NB4 (cell line): ENCODE measurements at regions not wholly inside any gene's neighbourhood (a gene's known extent, or its start where the extent isn't known, plus 50 kb on each side); places are given as distances from the start of the nearest gene placed in this dataset.

Experiments used
- DNase-seq: peaks from one replicate; pipeline ENCODE4 v3.0.0; 2010; ENCODE audit warnings: low read depth
- H3K4me3 ChIP-seq: one replicate; pipeline ENCODE4 v1.5.1; 2011; ENCODE audit warnings: mild to moderate bottlenecking, low read depth, low read length, moderate library complexity
- CTCF ChIP-seq: IDR thresholded peaks from one replicate; pipeline ENCODE4 v1.5.1; 2012; ENCODE audit warnings: low read depth, low read length
- MAX ChIP-seq: IDR thresholded peaks from 2 replicates; pipeline ENCODE4 v1.6.1; 2011; ENCODE audit warnings: low read depth, low read length
- MYC ChIP-seq: IDR thresholded peaks from 2 replicates; pipeline ENCODE4 v1.6.1; 2011; ENCODE audit warnings: low read depth, low read length
- POLR2A ChIP-seq: IDR thresholded peaks from 2 replicates; pipeline ENCODE4 v1.6.1; 2011; ENCODE audit warnings: mild to moderate bottlenecking; ENCODE audit not compliant: insufficient read length; ENCODE audit errors: extremely low read depth

GRCh38 chr20:56940466-56940865 is 311.4 kb downstream of the TFAP2C start:
- TF ChIP-seq POLR2A (no peak), MYC (no peak), CTCF (no peak), MAX (no peak)
- H3K4me3 ChIP-seq, result no peak overlapping the region
- no peak for DNase-seq

- TF ChIP-seq MAX (no peak), CTCF (no peak), POLR2A (no peak), MYC (no peak)
- no peak overlapping the region for H3K4me3 ChIP-seq
- DNase-seq, result no peak
Measured at GRCh38 chr20:56941101-56941686, 312.1 kb downstream of the TFAP2C start.

GRCh38 chr20:56943946-56944945 is 315.1 kb downstream of the TFAP2C start:
- no peak overlapping the region for H3K4me3 ChIP-seq
- DNase-seq, result no peak

GRCh38 chr20:56945057-56945456 is 316.0 kb downstream of the TFAP2C start:
- TF ChIP-seq POLR2A, result no peak
- peak; percentile 70 for TF ChIP-seq MAX
- peak; percentile 76 for TF ChIP-seq MYC
- H3K4me3 ChIP-seq, result no peak overlapping the region
- DNase-seq, result peak; percentile 27

More at GRCh38 chr20:56943946-56944945, 315.1 kb downstream of the TFAP2C start:
- TF ChIP-seq POLR2A (no peak), MYC (no peak), CTCF (no peak), MAX (no peak)

- no peak for TF ChIP-seq POLR2A
- no peak for TF ChIP-seq CTCF
- no peak for TF ChIP-seq MAX
- TF ChIP-seq MYC, result no peak
- no peak overlapping the region for H3K4me3 ChIP-seq
- no peak for DNase-seq
Measured at GRCh38 chr20:56945901-56946300, 316.8 kb downstream of the TFAP2C start.

- TF ChIP-seq MAX (no peak), MYC (no peak), POLR2A (no peak), CTCF (no peak)
- no peak overlapping the region for H3K4me3 ChIP-seq
- no peak for DNase-seq
Measured at GRCh38 chr20:56949318-56949717, 317.1 kb downstream of the BMP7 start.
